Brain microvascular endothelial cell (primary cell): ENCODE measurements at regions not wholly inside any gene's neighbourhood (a gene's known extent, or its start where the extent isn't known, plus 50 kb on each side); places are given as distances from the start of the nearest gene placed in this dataset.
A peak's percentile ranks its signal among the peaks of the same experiment; 100 is the strongest.

Experiments used
- DNase-seq: peaks from one replicate; pipeline ENCODE4 v3.0.0-alpha.2; 2020
- H3K27ac ChIP-seq: fragments of 250-450 bp; sonication (Bioruptor Pico); 2 replicates; pipeline ENCODE4 v1.5.1; 2020; ENCODE audit warnings: mild to moderate bottlenecking, moderate library complexity
- H3K27me3 ChIP-seq: fragments of 250-450 bp; sonication (Bioruptor Pico); replicated peaks from 2 replicates; pipeline ENCODE4 v1.5.1; 2020; ENCODE audit warnings: mild to moderate bottlenecking
- H3K36me3 ChIP-seq: fragments of 250-450 bp; sonication (Bioruptor Pico); replicated peaks from 2 replicates; pipeline ENCODE4 v1.5.1; 2020; ENCODE audit warnings: mild to moderate bottlenecking
- H3K4me3 ChIP-seq: 2 replicates; pipeline ENCODE4 v1.5.1; 2011; ENCODE audit warnings: low read depth, mild to moderate bottlenecking, control low read depth, low read length, moderate library complexity
- CTCF ChIP-seq: IDR thresholded peaks from 2 replicates; pipeline ENCODE4 v1.5.1; 2011; ENCODE audit warnings: low read depth, mild to moderate bottlenecking, moderate library complexity, low read length, control low read depth, inconsistent platforms; ENCODE audit errors: missing control alignments
- in situ Hi-C: cut with HindIII; loops from 2 replicates; pipeline ENCODE4 v1.10.0; 2017; ENCODE audit warnings: low sequenced_read_pairs, low pct_ligation_motif_present

- Histone ChIP-seq H3K36me3 (no peaks in the 10 kb centered on the region), H3K27ac (peak overlapping the region; percentile 90), H3K4me3 (no peak overlapping the region), H3K27me3 (no peaks in the 10 kb centered on the region)
- DNase-seq: peak; percentile 96
- no peak for TF ChIP-seq CTCF
- in situ Hi-C loops: no loop called here
These were observed 58.3 kb upstream of the TRAK1 start for GRCh38 chr3:42032693-42033349.

GRCh38 chr3:42031808-42032480 is 59.2 kb upstream of the TRAK1 start:
- Histone ChIP-seq H3K4me3 (no peak overlapping the region), H3K27ac (peak overlapping the region; percentile 90), H3K27me3 (no peaks in the 10 kb centered on the region), H3K36me3 (no peaks in the 10 kb centered on the region)
- no peak for TF ChIP-seq CTCF
- DNase-seq: no peak
- in situ Hi-C loops: no loop called here

GRCh38 chr3:42028474-42028873 is 62.7 kb upstream of the TRAK1 start:
- Histone ChIP-seq H3K36me3 (no peaks in the 10 kb centered on the region), H3K27ac (no peak overlapping the region), H3K27me3 (no peaks in the 10 kb centered on the region), H3K4me3 (no peak overlapping the region)
- in situ Hi-C loops: no loop called here
- no peak for DNase-seq
- TF ChIP-seq CTCF: no peak

GRCh38 chr3:42027571-42027970 is 63.6 kb upstream of the TRAK1 start:
- H3K27ac ChIP-seq: no peak overlapping the region
- H3K27me3 ChIP-seq: no peaks in the 10 kb centered on the region
- no peak overlapping the region for H3K4me3 ChIP-seq
- no peaks in the 10 kb centered on the region for H3K36me3 ChIP-seq
- in situ Hi-C loops: no loop called here
- DNase-seq: no peak
- no peak for TF ChIP-seq CTCF

- Histone ChIP-seq H3K4me3 (peak overlapping the region; percentile 9), H3K36me3 (no peaks in the 10 kb centered on the region), H3K27me3 (no peaks in the 10 kb centered on the region), H3K27ac (peak overlapping the region; percentile 98)
- in situ Hi-C loops: no loop called here
- TF ChIP-seq CTCF: no peak
- DNase-seq: peak; percentile 98
These were observed 63.7 kb upstream of the ULK4 start for GRCh38 chr3:42025370-42026138.
